ENCODE measurements at regions not wholly inside any gene's neighbourhood (a gene's known extent, or its start where the extent isn't known, plus 50 kb on each side); places are given as distances from the start of the nearest gene placed in this dataset.

GRCh38 chr11:39288011-39288410 is 2171.4 kb downstream of the LRRC4C start:
- DNase-seq, result no peak

- DNase-seq, result no peak
Measured at GRCh38 chr11:39268176-39268690, 2191.2 kb downstream of the LRRC4C start.

GRCh38 chr11:39255648-39256047 is 2203.8 kb downstream of the LRRC4C start:
- DNase-seq, result no peak

- DNase-seq, result no peak
Measured at GRCh38 chr11:39249566-39250365, 2209.7 kb downstream of the LRRC4C start.

GRCh38 chr11:39247570-39248137 is 2211.8 kb downstream of the LRRC4C start:
- no peak for DNase-seq

GRCh38 chr11:39239553-39239952 is 2219.9 kb downstream of the LRRC4C start:
- no peak for DNase-seq

- no peak for DNase-seq
Measured at GRCh38 chr11:39236916-39237315, 2222.5 kb downstream of the LRRC4C start.

GRCh38 chr11:39221550-39222138 is 2237.8 kb downstream of the LRRC4C start:
- DNase-seq, result no peak

GRCh38 chr11:39220501-39221230 is 2238.8 kb downstream of the LRRC4C start:
- DNase-seq, result no peak

- no peak for DNase-seq
Measured at GRCh38 chr11:39220069-39220468, 2239.4 kb downstream of the LRRC4C start.

GRCh38 chr11:39209981-39210380 is 2249.5 kb downstream of the LRRC4C start:
- DNase-seq, result no peak

- DNase-seq, result no peak
Measured at GRCh38 chr11:39205236-39205995, 2254.0 kb downstream of the LRRC4C start.

GRCh38 chr11:39192671-39193070 is 2266.8 kb downstream of the LRRC4C start:
- no peak for DNase-seq

- no peak for DNase-seq
Measured at GRCh38 chr11:39190751-39191150, 2268.7 kb downstream of the LRRC4C start.

- DNase-seq, result no peak
Measured at GRCh38 chr11:39177678-39178077, 2281.8 kb downstream of the LRRC4C start.

GRCh38 chr11:39174965-39175364 is 2284.5 kb downstream of the LRRC4C start:
- no peak for DNase-seq

- no peak for DNase-seq
Measured at GRCh38 chr11:39174196-39174595, 2285.3 kb downstream of the LRRC4C start.

- DNase-seq, result no peak
Measured at GRCh38 chr11:39165021-39165420, 2294.4 kb downstream of the LRRC4C start.

GRCh38 chr11:39149214-39149613 is 2310.2 kb downstream of the LRRC4C start:
- DNase-seq, result no peak

- no peak for DNase-seq
Measured at GRCh38 chr11:39145346-39145745, 2314.1 kb downstream of the LRRC4C start.

- no peak for DNase-seq
Measured at GRCh38 chr11:39144351-39145130, 2314.9 kb downstream of the LRRC4C start.

GRCh38 chr11:39139581-39139980 is 2319.9 kb downstream of the LRRC4C start:
- DNase-seq, result no peak

Measured in NCI-H1930 (cell line).